ENCODE measurements at regions not wholly inside any gene's neighbourhood (a gene's known extent, or its start where the extent isn't known, plus 50 kb on each side); places are given as distances from the start of the nearest gene placed in this dataset.
"Not testable (repeated sequence)": the region's sequence is repeated elsewhere in the genome, so short reads cannot be mapped to it uniquely, and the experiment has no call there.

DNA sequence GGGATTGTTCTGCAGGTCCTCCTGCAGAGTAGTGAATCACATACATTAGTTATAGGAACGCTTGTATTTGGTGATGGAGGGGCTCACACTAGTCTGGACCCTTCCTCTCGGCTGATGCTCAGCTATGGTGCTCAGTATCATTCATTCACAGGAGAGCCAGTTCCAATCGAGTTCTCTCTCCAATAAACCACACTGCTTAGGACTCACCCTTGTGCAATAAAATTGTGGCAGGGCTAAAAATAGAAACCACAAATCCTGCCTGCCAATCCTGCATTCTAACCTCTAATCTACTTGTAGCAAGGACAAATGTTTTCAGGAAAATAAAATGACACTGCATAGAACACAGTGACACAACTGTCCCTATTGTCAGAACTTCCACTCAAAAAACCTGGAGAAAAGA lies 138.4 kb upstream of the TBL1XR1 start:
- ChIA-PET POLR2A (no interaction called here), CTCF (no interaction called here)

DNA sequence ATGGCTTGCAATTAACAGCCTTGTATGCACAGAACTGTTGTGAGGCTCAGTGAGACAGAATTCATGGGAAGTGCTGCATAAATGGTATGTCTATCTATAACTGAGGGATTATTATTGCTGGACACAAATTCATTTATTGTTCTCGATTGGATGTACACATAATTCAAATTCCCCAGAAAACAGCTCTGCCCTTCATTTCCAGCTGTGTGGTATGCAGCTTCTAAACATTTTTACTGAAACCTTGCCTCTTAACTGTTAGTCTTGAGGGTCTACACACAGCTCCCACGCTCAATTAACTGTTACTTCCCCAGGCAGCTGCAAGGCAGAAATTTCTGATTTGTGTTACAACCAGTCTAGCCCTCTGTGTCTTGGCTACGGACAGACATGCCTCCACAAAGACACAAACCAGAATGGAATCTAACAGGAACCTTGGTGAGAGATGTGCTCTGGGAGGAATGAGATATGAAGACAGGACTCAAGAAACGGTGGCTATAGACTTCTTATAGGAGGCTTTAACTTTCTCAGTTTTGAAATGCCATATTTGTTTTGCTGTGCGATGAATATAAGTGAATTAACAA lies 139.7 kb upstream of the TBL1XR1 start:
- POLR2A ChIA-PET, result interaction anchor here (0.7 to 2.1 kb wide), 3 partner anchors 22 to 279 kb away, joined by 3 to 5 read pairs (median 4); no protein-coding TSS in a partner anchor
- CTCF ChIA-PET, result interaction anchor here (0.7 to 1.6 kb wide), 3 partner anchors 23 to 128 kb away, joined by 3 to 5 read pairs (median 3); no protein-coding TSS in a partner anchor

GRCh38 chr3:177337541-177338331 lies 140.5 kb upstream of the TBL1XR1 start:
- POLR2A ChIA-PET, result interaction anchor here (0.7 to 2.1 kb wide), 3 partner anchors 22 to 278 kb away, joined by 3 to 5 read pairs (median 4); no protein-coding TSS in a partner anchor
- CTCF ChIA-PET, result interaction anchor here (0.7 to 1.6 kb wide), 3 partner anchors 22 to 129 kb away, joined by 3 to 5 read pairs (median 3); no protein-coding TSS in a partner anchor

- POLR2A ChIA-PET, result interaction anchor here (2.1 kb wide), 1 partner anchor 21 kb away, joined by 5 read pairs; no protein-coding TSS in a partner anchor
- CTCF ChIA-PET, result interaction anchor here (0.7 kb wide), 1 partner anchor 21 kb away, joined by 3 read pairs; no protein-coding TSS in a partner anchor
Measured at GRCh38 chr3:177338697-177339219, 141.5 kb upstream of the TBL1XR1 start.

DNA sequence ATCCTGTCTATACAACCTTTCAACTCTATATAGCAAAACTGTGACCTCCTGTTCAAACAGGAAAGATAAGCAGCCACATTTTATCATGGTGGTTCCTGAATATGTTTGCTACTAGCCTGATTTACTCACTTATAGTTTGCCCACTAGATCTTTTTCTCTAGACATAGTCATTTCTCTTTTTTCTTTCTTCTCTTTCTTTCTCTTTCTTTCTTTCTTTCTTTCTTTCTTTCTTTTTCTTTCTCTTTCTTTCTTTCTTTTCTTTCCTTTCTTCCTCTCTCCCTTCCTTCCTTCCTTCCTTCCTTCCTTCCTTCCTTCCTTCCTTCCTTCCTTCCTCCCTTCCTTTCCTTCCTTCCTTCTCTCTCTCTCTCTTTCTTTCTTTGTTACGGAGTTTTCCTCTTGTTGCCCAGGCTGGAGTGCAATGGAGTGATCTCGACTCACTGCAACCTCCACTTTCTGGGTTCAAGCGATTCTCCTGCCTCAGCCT lies 142.0 kb upstream of the TBL1XR1 start:
- CTCF ChIA-PET, result not testable (repeated sequence)
- POLR2A ChIA-PET, result interaction anchor here (2.1 kb wide), 1 partner anchor 20 kb away, joined by 5 read pairs; no protein-coding TSS in a partner anchor

- ChIA-PET POLR2A (no interaction called here), CTCF (no interaction called here)
Measured at GRCh38 chr3:177340243-177340830, 143.1 kb upstream of the TBL1XR1 start.

GRCh38 chr3:177341736-177342419 lies 144.6 kb upstream of the TBL1XR1 start:
- ChIA-PET POLR2A (no interaction called here), CTCF (interaction anchor here (0.6 to 0.8 kb wide), 2 partner anchors 17 to 36 kb away, joined by 3 read pairs; no protein-coding TSS in a partner anchor)

GRCh38 chr3:177343122-177343625 lies 145.9 kb upstream of the TBL1XR1 start:
- ChIA-PET CTCF (no interaction called here), POLR2A (no interaction called here)

- CTCF ChIA-PET, result interaction anchor here (1.2 to 2.0 kb wide), 2 partner anchors 15 to 147 kb away, joined by 3 to 8 read pairs; no protein-coding TSS in a partner anchor
- POLR2A ChIA-PET, result interaction anchor here (0.7 kb wide), 1 partner anchor 66 kb away, joined by 5 read pairs; no protein-coding TSS in a partner anchor
Measured at GRCh38 chr3:177345049-177345972, 148.0 kb upstream of the TBL1XR1 start.

DNA sequence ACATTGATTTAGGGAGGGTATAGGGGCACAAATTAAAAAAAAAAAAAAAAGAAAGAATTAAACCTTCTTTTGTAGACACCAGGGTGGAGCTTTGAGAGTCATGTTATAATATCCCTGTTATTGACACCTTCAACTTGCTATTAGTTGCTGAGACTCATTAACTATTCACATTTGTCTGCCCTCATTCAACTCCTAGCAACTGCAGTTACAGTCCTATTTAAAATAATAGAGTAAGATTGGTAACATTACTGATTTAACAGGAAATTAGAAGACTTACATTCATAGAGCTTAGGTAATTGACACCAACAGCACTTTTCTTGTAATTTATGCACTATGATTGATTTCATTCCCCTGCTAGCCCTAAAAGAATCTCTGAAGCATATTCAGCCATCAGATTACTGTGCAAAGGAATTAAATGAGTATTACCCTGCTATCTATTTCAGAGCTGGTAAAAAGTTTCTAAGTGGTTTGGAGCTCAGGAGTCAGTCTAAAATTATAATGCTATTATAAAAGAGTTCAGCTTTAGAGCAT lies 148.8 kb upstream of the TBL1XR1 start:
- CTCF ChIA-PET, result interaction anchor here (1.2 to 2.0 kb wide), 2 partner anchors 14 to 148 kb away, joined by 3 to 8 read pairs; no protein-coding TSS in a partner anchor
- POLR2A ChIA-PET, result interaction anchor here (0.7 to 1.2 kb wide), 4 partner anchors 12 to 144 kb away, joined by 3 to 8 read pairs (median 6); no protein-coding TSS in a partner anchor

DNA sequence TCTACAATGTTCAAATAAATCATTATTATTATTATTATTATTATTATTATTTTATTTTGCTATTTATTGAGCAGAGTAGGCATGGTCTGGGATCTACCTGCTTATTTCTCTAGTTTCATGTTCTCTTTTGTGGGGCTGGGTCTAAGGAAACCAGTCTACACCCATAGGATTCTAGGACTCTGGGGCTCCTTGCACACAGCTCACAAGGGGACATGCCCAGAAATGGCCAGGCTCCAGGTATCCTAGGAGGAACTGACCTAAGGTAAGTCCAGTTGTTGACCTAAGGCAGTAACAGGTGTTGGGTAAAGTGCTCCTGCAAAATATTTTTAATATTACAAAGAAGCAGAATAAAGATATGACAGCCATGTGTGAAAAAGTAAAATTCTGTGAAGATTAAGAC lies 149.6 kb upstream of the TBL1XR1 start:
- CTCF ChIA-PET, result interaction anchor here (1.2 to 2.0 kb wide), 2 partner anchors 13 to 148 kb away, joined by 3 to 8 read pairs; no protein-coding TSS in a partner anchor

GRCh38 chr3:177347611-177348010 lies 150.3 kb upstream of the TBL1XR1 start:
- ChIA-PET POLR2A (no interaction called here), CTCF (interaction anchor here (1.2 kb wide), 1 partner anchor 9 kb away, joined by 3 read pairs; no protein-coding TSS in a partner anchor)

More for the DNA sequence above, 149.6 kb upstream of the TBL1XR1 start:
- POLR2A ChIA-PET, result interaction anchor here (1.2 kb wide), 2 partner anchors 11 to 145 kb away, joined by 3 to 8 read pairs; no protein-coding TSS in a partner anchor

DNA sequence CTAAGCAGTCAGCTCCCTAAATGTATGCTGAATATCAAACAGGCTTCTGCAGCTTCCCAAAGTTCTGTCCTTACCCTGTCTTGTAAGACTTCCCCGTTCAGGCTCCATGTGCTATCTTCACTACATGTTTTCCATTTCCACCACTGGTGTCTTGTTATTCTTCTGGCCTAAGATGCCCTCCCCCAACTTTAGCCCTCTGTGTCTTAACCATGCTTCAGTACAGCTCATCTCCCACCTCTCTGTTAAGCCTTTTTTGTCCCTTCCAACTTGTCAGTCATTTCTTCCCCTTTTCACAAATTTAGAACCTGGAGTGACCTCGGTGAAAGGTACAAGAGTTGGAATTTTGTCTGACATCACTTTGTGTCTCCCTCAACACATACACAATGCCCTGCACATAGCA lies 151.7 kb upstream of the TBL1XR1 start:
- CTCF ChIA-PET, result interaction anchor here (1.2 kb wide), 1 partner anchor 8 kb away, joined by 3 read pairs; no protein-coding TSS in a partner anchor
- POLR2A ChIA-PET, result no interaction called here

DNA sequence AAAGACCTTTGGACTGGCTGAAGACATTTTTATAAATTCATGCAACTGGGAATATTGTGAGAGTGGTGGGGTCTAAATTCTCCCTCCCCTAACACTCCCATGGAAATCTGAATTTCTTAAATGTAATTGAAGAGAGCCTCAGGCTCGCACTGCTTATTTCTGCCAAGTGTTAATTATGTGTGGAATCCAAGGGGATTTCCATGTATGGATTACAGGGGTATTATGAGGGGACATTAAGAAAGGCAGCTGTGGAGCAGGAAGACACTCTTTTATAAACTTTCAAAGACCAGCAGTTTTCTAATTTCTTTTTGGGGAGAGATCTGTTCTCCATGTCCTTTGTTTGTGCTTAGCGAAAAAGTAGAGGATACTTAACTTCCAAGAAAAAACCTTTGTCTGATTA lies 152.1 kb upstream of the TBL1XR1 start:
- ChIA-PET CTCF (interaction anchor here (1.4 kb wide), 1 partner anchor 11 kb away, joined by 3 read pairs; no protein-coding TSS in a partner anchor), POLR2A (no interaction called here)

DNA sequence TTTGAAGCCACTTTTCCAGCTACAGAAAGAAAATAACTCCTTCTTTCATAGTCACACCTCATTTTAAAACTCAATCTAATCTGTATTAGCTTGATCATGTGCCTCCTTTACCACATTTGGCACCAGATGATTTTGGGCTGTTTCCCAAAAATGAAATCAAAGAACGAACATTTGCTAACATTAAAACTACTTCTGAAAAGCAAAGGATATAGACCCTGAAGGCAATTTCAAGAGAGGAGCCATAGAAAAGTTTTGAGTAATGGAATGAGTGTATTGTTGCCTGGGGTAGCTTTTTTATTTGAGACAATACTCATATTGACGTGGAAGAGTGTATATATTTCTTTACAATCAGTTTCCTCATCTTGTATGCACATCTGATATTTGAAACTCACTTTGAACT lies 152.8 kb upstream of the TBL1XR1 start:
- CTCF ChIA-PET, result interaction anchor here (1.4 kb wide), 1 partner anchor 10 kb away, joined by 3 read pairs; no protein-coding TSS in a partner anchor
- POLR2A ChIA-PET, result no interaction called here

DNA sequence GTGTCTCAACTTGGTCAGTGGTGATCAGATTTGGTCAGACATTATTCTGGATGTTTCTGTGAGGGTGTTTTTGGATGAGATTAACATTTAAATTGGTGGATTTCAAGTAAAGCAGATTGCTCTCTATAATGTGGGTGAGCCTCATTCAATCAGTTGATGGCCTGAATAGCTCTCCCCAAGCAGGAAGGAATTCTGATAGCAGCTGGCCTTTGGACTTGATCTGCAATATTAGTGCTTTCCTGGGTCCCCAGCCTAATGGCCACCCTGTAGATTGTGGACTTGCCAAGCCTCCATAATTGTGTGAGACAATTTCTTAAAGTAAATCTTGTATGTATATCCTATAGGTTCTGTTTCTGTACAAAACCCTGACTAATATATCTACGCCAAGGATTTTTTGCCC lies 153.9 kb upstream of the TBL1XR1 start:
- ChIA-PET POLR2A (no interaction called here), CTCF (no interaction called here)

DNA sequence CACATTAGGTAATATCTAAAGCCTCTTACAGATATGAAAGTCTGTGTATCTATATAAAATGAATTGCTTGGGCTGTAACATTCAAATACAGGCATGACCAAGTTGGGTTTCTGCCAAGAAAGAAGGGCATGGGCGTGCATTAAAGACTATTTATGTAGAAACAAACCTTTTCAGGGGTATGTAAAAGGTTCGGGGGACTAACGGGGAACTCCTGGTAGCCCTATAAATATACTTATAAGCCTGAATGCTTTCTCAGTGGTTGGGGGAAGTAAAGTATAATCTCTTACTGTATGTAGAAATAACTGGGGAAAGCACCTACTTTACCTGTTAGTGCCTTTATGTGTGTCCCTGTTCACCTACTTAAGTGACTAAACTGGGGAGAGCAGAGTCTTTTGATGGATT lies 154.5 kb upstream of the TBL1XR1 start:
- POLR2A ChIA-PET, result no interaction called here
- CTCF ChIA-PET, result no interaction called here
